ENCODE measurements at regions not wholly inside any gene's neighbourhood (a gene's known extent, or its start where the extent isn't known, plus 50 kb on each side); places are given as distances from the start of the nearest gene placed in this dataset.

- TF ChIP-seq, protein P1, sequence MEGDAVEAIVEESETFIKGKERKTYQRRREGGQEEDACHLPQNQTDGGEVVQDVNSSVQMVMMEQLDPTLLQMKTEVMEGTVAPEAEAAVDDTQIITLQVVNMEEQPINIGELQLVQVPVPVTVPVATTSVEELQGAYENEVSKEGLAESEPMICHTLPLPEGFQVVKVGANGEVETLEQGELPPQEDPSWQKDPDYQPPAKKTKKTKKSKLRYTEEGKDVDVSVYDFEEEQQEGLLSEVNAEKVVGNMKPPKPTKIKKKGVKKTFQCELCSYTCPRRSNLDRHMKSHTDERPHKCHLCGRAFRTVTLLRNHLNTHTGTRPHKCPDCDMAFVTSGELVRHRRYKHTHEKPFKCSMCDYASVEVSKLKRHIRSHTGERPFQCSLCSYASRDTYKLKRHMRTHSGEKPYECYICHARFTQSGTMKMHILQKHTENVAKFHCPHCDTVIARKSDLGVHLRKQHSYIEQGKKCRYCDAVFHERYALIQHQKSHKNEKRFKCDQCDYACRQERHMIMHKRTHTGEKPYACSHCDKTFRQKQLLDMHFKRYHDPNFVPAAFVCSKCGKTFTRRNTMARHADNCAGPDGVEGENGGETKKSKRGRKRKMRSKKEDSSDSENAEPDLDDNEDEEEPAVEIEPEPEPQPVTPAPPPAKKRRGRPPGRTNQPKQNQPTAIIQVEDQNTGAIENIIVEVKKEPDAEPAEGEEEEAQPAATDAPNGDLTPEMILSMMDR (IDR thresholded peaks at IDR 0.05): no peak
- TF ChIP-seq EZH2 (IDR thresholded peaks at IDR 0.05; ENCODE audit: borderline replicate concordance, insufficient read depth, low read depth, low read length, poor library complexity, severe bottlenecking): no peak
These were observed 79.7 kb upstream of the CPHXL start for GRCh38 chr16:75805946-75806345.

All from B cell (primary cell).